ENCODE measurements at regions not wholly inside any gene's neighbourhood (a gene's known extent, or its start where the extent isn't known, plus 50 kb on each side); places are given as distances from the start of the nearest gene placed in this dataset.
"Not testable (repeated sequence)": the region's sequence is repeated elsewhere in the genome, so short reads cannot be mapped to it uniquely, and the experiment has no call there.

DNA sequence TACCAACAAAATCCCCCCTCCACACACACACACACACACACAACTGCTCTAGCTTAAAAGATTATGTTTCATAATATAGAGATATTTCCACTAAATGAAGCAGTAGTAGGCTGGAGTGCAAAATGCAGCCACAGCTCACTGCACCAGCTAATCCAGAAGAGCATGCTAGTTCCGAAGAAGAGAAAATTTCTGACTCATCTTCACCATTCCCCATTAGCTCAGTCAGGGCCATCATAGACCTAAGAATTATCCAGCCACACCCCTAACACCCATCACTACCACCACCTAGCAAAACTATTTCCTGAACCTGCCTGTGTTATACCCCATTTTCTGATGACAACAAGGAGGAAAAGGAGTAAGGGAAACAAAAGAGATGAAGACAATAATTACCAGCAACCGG is 67.1 kb upstream of the UBE2E2 start:
- CTCF ChIA-PET (ENCODE audit: partially characterized antibody): interaction anchor here (1.2 kb wide), 1 partner anchor 12 kb away, joined by 3 read pairs; no protein-coding TSS in a partner anchor
- no peak for DNase-seq

GRCh38 chr3:23144051-23144450 is 59.1 kb upstream of the UBE2E2 start:
- DNase-seq; H3K9me3 ChIP-seq (ENCODE audit: control insufficient read depth in 1 of 2, low read length in 2 of 2); POLR2A ChIA-PET (ENCODE audit: partially characterized antibody); H3K4me1 ChIP-seq (ENCODE audit: insufficient read depth, low read length); H3K27me3 ChIP-seq (ENCODE audit: insufficient read depth, low read length); H3K27me3 Mint-ChIP-seq; H3K9me3 Mint-ChIP-seq; H3K4me3 ChIP-seq (ENCODE audit: low read length in 2 of 2); H3K4me1 Mint-ChIP-seq; H3K36me3 ChIP-seq (ENCODE audit: insufficient read depth, low read length); H3K4me3 Mint-ChIP-seq; H3K27ac ChIP-seq (ENCODE audit: low read depth, low read length); intact Hi-C loops (cut with micrococcal nuclease); H3K36me3 Mint-ChIP-seq; H3K27ac Mint-ChIP-seq; CTCF ChIA-PET (ENCODE audit: partially characterized antibody): not testable (repeated sequence)

More for the DNA sequence above, 67.1 kb upstream of the UBE2E2 start:
- POLR2A ChIA-PET (ENCODE audit: partially characterized antibody): no interaction called here
- Mint-ChIP-seq H3K36me3 (no peaks in the 10 kb centered on the region), H3K27me3 (peaks cover 0 to 2% of the 10 kb centered on the region in 2 donors), H3K9me3 (peaks cover 0 to 11% (median 3%) of the 10 kb centered on the region in 8 donors), H3K4me3 (no peak overlapping the region), H3K4me1 (no peaks in the 10 kb centered on the region), H3K27ac (no peak overlapping the region)
- Histone ChIP-seq H3K4me1 (ENCODE audit: insufficient read depth, low read length) (no peaks in the 10 kb centered on the region), H3K27ac (ENCODE audit: low read depth, low read length) (no peak overlapping the region), H3K27me3 (ENCODE audit: insufficient read depth, low read length) (no peaks in the 10 kb centered on the region), H3K9me3 (ENCODE audit: control insufficient read depth in 1 of 2, low read length in 2 of 2) (no peaks in the 10 kb centered on the region), H3K36me3 (ENCODE audit: insufficient read depth, low read length) (no peaks in the 10 kb centered on the region), H3K4me3 (ENCODE audit: low read length in 2 of 2) (no peak overlapping the region)
- intact Hi-C loops (cut with micrococcal nuclease): no loop called here

GRCh38 chr3:23146163-23146562 is 57.0 kb upstream of the UBE2E2 start:
- peaks cover 0 to 4% (median 0%) of the 10 kb centered on the region in 8 donors for H3K9me3 Mint-ChIP-seq
- H3K27me3 Mint-ChIP-seq: peaks cover 0 to 2% of the 10 kb centered on the region in 2 donors
- H3K36me3 Mint-ChIP-seq: no peaks in the 10 kb centered on the region
- ChIA-PET POLR2A (ENCODE audit: partially characterized antibody) (no interaction called here), CTCF (ENCODE audit: partially characterized antibody) (no interaction called here)
- Histone ChIP-seq H3K9me3 (ENCODE audit: control insufficient read depth in 1 of 2, low read length in 2 of 2) (no peaks in the 10 kb centered on the region), H3K27me3 (ENCODE audit: insufficient read depth, low read length) (no peaks in the 10 kb centered on the region), H3K4me1 (ENCODE audit: insufficient read depth, low read length) (no peaks in the 10 kb centered on the region), H3K4me3 (ENCODE audit: low read length in 2 of 2) (no peak overlapping the region), H3K27ac (ENCODE audit: low read depth, low read length) (no peak overlapping the region), H3K36me3 (ENCODE audit: insufficient read depth, low read length) (no peaks in the 10 kb centered on the region)
- no peak overlapping the region for H3K4me3 Mint-ChIP-seq
- no peaks in the 10 kb centered on the region for H3K4me1 Mint-ChIP-seq
- intact Hi-C loops (cut with micrococcal nuclease): no loop called here
- H3K27ac Mint-ChIP-seq: no peak overlapping the region
- no peak for DNase-seq

DNA sequence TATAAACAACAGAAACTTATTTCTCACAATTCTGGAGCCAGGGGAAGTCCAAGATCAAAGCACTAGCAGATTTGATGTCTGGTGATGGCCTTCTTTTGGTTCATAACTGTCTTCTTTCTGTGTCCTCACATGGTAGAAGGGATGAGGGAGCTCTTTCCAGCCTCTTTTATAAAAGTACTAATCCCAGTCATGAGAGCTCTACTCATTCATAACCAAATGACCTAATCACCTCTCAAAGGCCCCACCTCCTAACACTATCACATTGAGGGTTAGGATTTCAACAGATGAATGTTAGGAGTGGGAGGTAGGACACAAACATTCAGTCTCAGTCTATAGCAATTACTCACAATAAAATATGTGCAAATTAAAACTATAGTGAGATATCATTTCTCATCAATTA is 50.1 kb upstream of the UBE2E2 start:
- DNase-seq: no peak
- H3K27me3 Mint-ChIP-seq: peaks cover 0 to 2% of the 10 kb centered on the region in 2 donors

More for the DNA sequence above, 50.1 kb upstream of the UBE2E2 start:
- Mint-ChIP-seq H3K36me3 (no peaks in the 10 kb centered on the region), H3K4me1 (no peaks in the 10 kb centered on the region), H3K9me3 (peaks cover 0 to 5% (median 2%) of the 10 kb centered on the region in 8 donors), H3K27ac (no peak overlapping the region), H3K4me3 (no peak overlapping the region)
- Histone ChIP-seq H3K36me3 (ENCODE audit: insufficient read depth, low read length) (no peaks in the 10 kb centered on the region), H3K4me3 (ENCODE audit: low read length in 2 of 2) (no peak overlapping the region), H3K27ac (ENCODE audit: low read depth, low read length) (no peak overlapping the region), H3K9me3 (ENCODE audit: control insufficient read depth in 1 of 2, low read length in 2 of 2) (no peaks in the 10 kb centered on the region), H3K4me1 (ENCODE audit: insufficient read depth, low read length) (no peaks in the 10 kb centered on the region), H3K27me3 (ENCODE audit: insufficient read depth, low read length) (no peaks in the 10 kb centered on the region)
- intact Hi-C loops (cut with micrococcal nuclease): no loop called here
- ChIA-PET CTCF (ENCODE audit: partially characterized antibody) (no interaction called here), POLR2A (ENCODE audit: partially characterized antibody) (no interaction called here)
